CD4-positive, CD25-positive, alpha-beta regulatory T cell (primary cell): ENCODE measurements at regions not wholly inside any gene's neighbourhood (a gene's known extent, or its start where the extent isn't known, plus 50 kb on each side); places are given as distances from the start of the nearest gene placed in this dataset.

Experiments used
- ATAC-seq, 2 donors: fragments of 150-1000 bp; cut with Tn5 transposase; one replicate each; pipeline ENCODE4 v1.10.0; 2021; ENCODE audit warnings: low read depth in 2 of 2, moderate number of reproducible peaks in 2 of 2, moderate library complexity in 1 of 2
- DNase-seq, 3 donors: peaks; one replicate each; pipeline versions ENCODE4 v3.0.0 to v3.0.0-alpha.2; 2012 to 2022; ENCODE audit warnings: mixed read lengths in 1 of 3
- H3K27ac ChIP-seq: one replicate; pipeline ENCODE4 v1.7.0; 2013; ENCODE audit warnings: mild to moderate bottlenecking, low read length; ENCODE audit not compliant: insufficient read depth, poor library complexity, severe bottlenecking
- H3K27me3 ChIP-seq: one replicate; pipeline ENCODE4 v1.7.0; 2013; ENCODE audit warnings: low read length; ENCODE audit not compliant: control insufficient read depth, insufficient read depth
- H3K36me3 ChIP-seq: one replicate; pipeline ENCODE4 v1.7.0; 2013; ENCODE audit warnings: mild to moderate bottlenecking, low read length, moderate library complexity; ENCODE audit not compliant: control insufficient read depth, insufficient read depth
- H3K4me1 ChIP-seq: 2 replicates; pipeline ENCODE4 v1.7.0; 2013; ENCODE audit warnings: mild to moderate bottlenecking, low read length; ENCODE audit not compliant: insufficient read depth, control insufficient read depth, poor library complexity, severe bottlenecking
- H3K4me3 ChIP-seq: one replicate; pipeline ENCODE4 v1.7.0; 2013; ENCODE audit warnings: low read depth, mild to moderate bottlenecking, low read length, moderate library complexity
- H3K9me3 ChIP-seq, 2 experiments: 1 replicate in 1 of 2; 2 replicates in 1 of 2; pipeline ENCODE4 v1.7.0; 2013; ENCODE audit warnings: low read length in 2 of 2, mild to moderate bottlenecking in 1 of 2, moderate library complexity in 1 of 2; ENCODE audit not compliant: control insufficient read depth in 2 of 2
- H3K27ac Mint-ChIP-seq, 3 donors: one replicate each; pipeline ENCODE4 v1.8.0; 2020 to 2022; ENCODE audit warnings: mild to moderate bottlenecking in 3 of 3, mixed read lengths in 3 of 3, moderate library complexity in 2 of 3
- H3K27me3 Mint-ChIP-seq: one replicate; pipeline ENCODE4 v1.8.0; 2022; ENCODE audit warnings: mild to moderate bottlenecking, mixed read lengths
- H3K36me3 Mint-ChIP-seq: one replicate; pipeline ENCODE4 v1.8.0; 2020; ENCODE audit warnings: mixed read lengths
- H3K4me1 Mint-ChIP-seq, 4 donors: one replicate each; pipeline ENCODE4 v1.8.0; 2020 to 2022; ENCODE audit warnings: mixed read lengths in 4 of 4, mild to moderate bottlenecking in 1 of 4
- H3K4me3 Mint-ChIP-seq, 4 donors: one replicate each; pipeline ENCODE4 v1.8.0; 2020 to 2022; ENCODE audit warnings: mild to moderate bottlenecking in 4 of 4, mixed read lengths in 4 of 4, moderate library complexity in 3 of 4
- H3K9me3 Mint-ChIP-seq, 7 donors: one replicate each; pipeline ENCODE4 v1.8.0; 2020 to 2022; ENCODE audit warnings: mixed read lengths in 7 of 7, mild to moderate bottlenecking in 3 of 7, moderate library complexity in 2 of 7

DNA sequence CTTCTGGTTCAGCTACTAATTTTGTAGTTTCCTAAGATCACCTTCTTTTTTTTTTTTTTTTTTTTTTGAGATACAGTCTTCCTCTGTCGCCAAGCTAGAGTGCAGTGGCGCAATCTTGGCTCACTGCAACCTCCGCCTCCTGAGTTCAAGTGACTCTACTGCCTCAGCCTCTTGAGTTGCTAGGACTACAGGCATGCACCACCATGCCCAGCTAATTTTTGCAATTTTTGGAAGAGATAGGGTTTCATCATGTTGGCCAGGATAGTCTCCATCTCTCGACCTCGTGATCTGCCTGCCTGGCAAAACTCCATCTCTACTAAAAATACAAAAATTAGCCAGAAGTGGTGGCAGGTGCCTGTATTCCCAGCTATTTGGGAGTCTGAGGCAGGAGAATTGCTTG is 301.5 kb upstream of the TFPI start:
- H3K36me3 Mint-ChIP-seq: no peaks in the 10 kb centered on the region
- no peaks in the 10 kb centered on the region for H3K9me3 ChIP-seq
- no peak for ATAC-seq
- no peak overlapping the region for H3K4me3 Mint-ChIP-seq
- no peak overlapping the region for H3K27ac ChIP-seq
- H3K27me3 Mint-ChIP-seq: no peaks in the 10 kb centered on the region
- DNase-seq: no peak
- H3K36me3 ChIP-seq: no peaks in the 10 kb centered on the region
- no peaks in the 10 kb centered on the region for H3K27me3 ChIP-seq
- no peak overlapping the region for H3K27ac Mint-ChIP-seq
- peaks cover 0 to 12% (median 0%) of the 10 kb centered on the region in 7 donors for H3K9me3 Mint-ChIP-seq
- no peaks in the 10 kb centered on the region for H3K4me1 ChIP-seq
- H3K4me3 ChIP-seq: no peak overlapping the region
- H3K4me1 Mint-ChIP-seq: no peaks in the 10 kb centered on the region

DNA sequence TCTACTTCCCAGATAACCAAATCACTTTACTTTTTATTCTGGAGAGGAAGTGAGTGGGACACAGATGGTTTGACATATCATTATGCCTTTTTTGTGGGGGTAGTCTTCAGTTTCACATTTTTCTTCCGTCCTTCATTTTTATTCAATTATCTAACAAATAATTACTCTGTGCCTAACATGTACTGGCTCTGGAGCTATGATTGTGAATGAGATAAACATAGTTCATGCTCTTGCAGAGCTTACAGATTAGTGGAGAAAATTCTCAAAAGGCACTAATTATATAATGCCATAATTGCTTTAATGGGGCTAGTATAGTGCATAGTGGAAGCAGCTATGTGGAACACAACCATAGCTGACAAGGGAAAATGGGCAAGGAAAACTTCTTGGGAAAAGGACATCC is 303.6 kb upstream of the TFPI start:
- DNase-seq (no peak), ATAC-seq (no peak)
- peaks cover 0 to 11% (median 0%) of the 10 kb centered on the region in 7 donors for H3K9me3 Mint-ChIP-seq
- H3K27me3 ChIP-seq: no peaks in the 10 kb centered on the region
- no peaks in the 10 kb centered on the region for H3K4me1 Mint-ChIP-seq
- no peaks in the 10 kb centered on the region for H3K4me1 ChIP-seq
- H3K27ac ChIP-seq: no peak overlapping the region
- H3K4me3 ChIP-seq: no peak overlapping the region
- H3K9me3 ChIP-seq: no peaks in the 10 kb centered on the region
- H3K36me3 ChIP-seq: no peaks in the 10 kb centered on the region
- H3K27me3 Mint-ChIP-seq: no peaks in the 10 kb centered on the region
- no peak overlapping the region for H3K27ac Mint-ChIP-seq
- no peak overlapping the region for H3K4me3 Mint-ChIP-seq
- no peaks in the 10 kb centered on the region for H3K36me3 Mint-ChIP-seq

DNA sequence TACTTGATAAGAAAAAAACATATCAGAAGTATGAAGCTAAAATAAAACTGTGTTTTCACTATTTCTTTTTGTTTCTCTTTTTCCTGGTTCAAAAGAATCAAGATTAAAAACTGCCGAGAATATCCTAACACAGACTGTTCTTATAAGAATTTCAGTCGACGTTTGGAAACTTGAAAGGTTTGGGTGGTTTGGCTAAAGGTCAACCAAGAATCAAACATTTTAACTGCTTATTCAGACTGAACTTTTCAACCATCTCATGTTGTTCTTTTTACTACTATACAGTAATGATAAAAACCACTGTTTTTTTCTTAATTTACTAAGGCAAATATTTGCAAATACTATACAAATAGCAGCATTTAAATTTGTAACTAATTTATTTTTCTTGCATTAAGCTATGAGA is 308.5 kb upstream of the TFPI start:
- Mint-ChIP-seq H3K27ac (no peak overlapping the region), H3K4me3 (no peak overlapping the region), H3K9me3 (peaks cover 0 to 15% (median 2%) of the 10 kb centered on the region in 7 donors), H3K4me1 (no peaks in the 10 kb centered on the region), H3K27me3 (no peaks in the 10 kb centered on the region), H3K36me3 (no peaks in the 10 kb centered on the region)
- no peak for ATAC-seq
- no peaks in the 10 kb centered on the region for H3K27me3 ChIP-seq
- no peaks in the 10 kb centered on the region for H3K36me3 ChIP-seq
- no peaks in the 10 kb centered on the region for H3K9me3 ChIP-seq
- H3K4me3 ChIP-seq: no peak overlapping the region
- H3K4me1 ChIP-seq: no peaks in the 10 kb centered on the region
- no peak overlapping the region for H3K27ac ChIP-seq
- DNase-seq: no peak

DNA sequence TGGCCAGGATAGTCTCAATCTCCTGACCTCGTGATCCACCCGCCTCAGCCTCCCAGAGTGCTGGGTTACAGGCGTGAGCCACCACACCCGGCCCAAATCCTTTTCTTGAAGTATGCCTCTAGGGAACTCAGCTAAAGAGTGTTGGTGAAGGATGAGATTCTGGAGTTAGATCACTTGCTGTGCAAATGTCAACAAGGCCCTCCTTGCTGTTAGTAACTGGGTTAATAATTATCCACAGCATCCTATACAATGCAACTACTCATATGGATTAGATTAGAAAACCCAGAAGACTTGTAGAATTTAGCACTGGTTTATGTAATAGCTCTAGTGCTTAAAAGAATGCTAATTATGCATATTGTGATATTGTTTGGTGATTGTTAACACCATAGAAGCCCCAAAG is 310.8 kb upstream of the TFPI start:
- Histone ChIP-seq H3K27ac (no peak overlapping the region), H3K36me3 (no peaks in the 10 kb centered on the region), H3K4me3 (no peak overlapping the region), H3K4me1 (no peaks in the 10 kb centered on the region), H3K9me3 (no peaks in the 10 kb centered on the region), H3K27me3 (no peaks in the 10 kb centered on the region)
- Mint-ChIP-seq H3K27me3 (peaks cover 4% of the 10 kb centered on the region), H3K27ac (no peak overlapping the region), H3K36me3 (no peaks in the 10 kb centered on the region), H3K9me3 (peaks cover 0 to 26% (median 9%) of the 10 kb centered on the region in 7 donors), H3K4me3 (no peak overlapping the region), H3K4me1 (peaks cover 0 to 2% (median 0%) of the 10 kb centered on the region in 4 donors)
- DNase-seq (no peak), ATAC-seq (no peak)

DNA sequence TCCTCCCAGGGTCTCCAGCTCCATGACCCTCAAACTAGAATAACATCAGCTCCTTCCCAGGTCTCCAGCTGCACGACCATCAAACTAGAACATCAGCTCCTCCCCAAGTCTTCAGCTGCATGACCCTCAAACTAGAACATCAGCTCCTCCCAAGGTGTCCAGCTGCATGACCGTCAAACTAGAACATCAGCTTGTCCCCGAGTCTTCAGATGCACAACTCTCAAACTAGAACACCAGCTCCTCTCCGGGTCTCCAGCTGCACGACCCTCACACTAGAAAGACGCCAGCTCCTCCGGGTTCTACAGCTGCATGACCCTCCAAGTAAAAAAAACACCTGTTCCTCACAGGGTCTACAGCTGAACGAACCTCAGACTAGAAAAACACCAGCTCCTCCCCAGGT is 312.9 kb upstream of the TFPI start:
- no peaks in the 10 kb centered on the region for H3K36me3 ChIP-seq
- H3K36me3 Mint-ChIP-seq: no peaks in the 10 kb centered on the region
- H3K4me3 Mint-ChIP-seq: peak overlapping the region in 1 of 4 donors; percentile 28
- no peaks in the 10 kb centered on the region for H3K27me3 ChIP-seq
- peaks cover 0 to 2% (median 0%) of the 10 kb centered on the region in 4 donors for H3K4me1 Mint-ChIP-seq
- no peaks in the 10 kb centered on the region for H3K9me3 ChIP-seq
- H3K4me1 ChIP-seq: no peaks in the 10 kb centered on the region
- no peak overlapping the region for H3K4me3 ChIP-seq
- no peak overlapping the region for H3K27ac ChIP-seq
- ATAC-seq: no peak
- peaks cover 0 to 26% (median 13%) of the 10 kb centered on the region in 7 donors for H3K9me3 Mint-ChIP-seq
- DNase-seq: no peak
- no peak overlapping the region for H3K27ac Mint-ChIP-seq
- H3K27me3 Mint-ChIP-seq: peaks cover 4% of the 10 kb centered on the region

DNA sequence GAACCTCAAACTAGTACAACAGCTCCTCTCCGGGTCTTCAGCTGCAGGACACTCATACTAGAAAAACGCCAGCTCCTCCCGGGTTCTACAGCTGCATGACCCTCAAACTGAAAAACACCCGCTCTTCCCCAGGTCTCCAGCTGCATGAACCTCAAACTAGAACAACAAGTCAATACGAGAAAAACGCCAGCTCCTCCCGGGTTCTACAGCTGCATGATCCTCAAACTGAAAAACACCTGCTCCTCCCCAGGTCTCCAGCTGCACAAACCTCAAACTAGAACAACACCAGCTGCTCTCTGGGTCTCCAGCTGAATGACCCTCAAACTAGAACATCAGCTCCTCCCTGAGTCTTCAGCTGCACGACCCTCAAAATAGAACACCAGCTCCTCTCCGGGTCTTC is 315.0 kb upstream of the TFPI start:
- peaks cover 0 to 2% (median 0%) of the 10 kb centered on the region in 4 donors for H3K4me1 Mint-ChIP-seq
- Histone ChIP-seq H3K27me3 (no peaks in the 10 kb centered on the region), H3K36me3 (no peaks in the 10 kb centered on the region), H3K27ac (no peak overlapping the region), H3K4me3 (no peak overlapping the region), H3K9me3 (no peaks in the 10 kb centered on the region), H3K4me1 (no peaks in the 10 kb centered on the region)
- H3K27ac Mint-ChIP-seq: no peak overlapping the region
- peaks cover 2 to 26% (median 13%) of the 10 kb centered on the region in 7 donors for H3K9me3 Mint-ChIP-seq
- no peak for ATAC-seq
- H3K27me3 Mint-ChIP-seq: peaks cover 4% of the 10 kb centered on the region
- no peak for DNase-seq
- H3K4me3 Mint-ChIP-seq: no peak overlapping the region
- no peaks in the 10 kb centered on the region for H3K36me3 Mint-ChIP-seq

DNA sequence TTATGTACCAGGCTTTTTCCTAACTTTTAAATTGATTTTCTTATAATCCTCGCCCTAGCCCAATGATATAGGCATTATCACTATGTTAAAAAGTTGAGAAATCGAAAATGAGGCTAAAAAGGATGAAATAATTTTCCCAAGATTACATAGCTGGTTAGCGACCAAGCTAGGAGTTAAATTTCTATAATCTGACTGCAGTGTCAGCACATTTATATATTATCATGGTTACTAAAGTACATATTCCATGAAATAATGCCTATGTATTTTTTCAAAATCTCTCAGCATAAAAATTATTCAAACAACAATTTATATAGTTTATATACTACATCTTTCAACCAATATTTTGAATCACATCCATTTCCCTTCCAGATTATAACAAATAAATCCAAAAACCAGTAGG is 317.3 kb upstream of the TFPI start:
- H3K27ac Mint-ChIP-seq: no peak overlapping the region
- no peaks in the 10 kb centered on the region for H3K36me3 Mint-ChIP-seq
- no peaks in the 10 kb centered on the region for H3K36me3 ChIP-seq
- H3K27me3 ChIP-seq: no peaks in the 10 kb centered on the region
- no peaks in the 10 kb centered on the region for H3K4me1 ChIP-seq
- DNase-seq (no peak), ATAC-seq (no peak)
- H3K9me3 Mint-ChIP-seq: peaks cover 2 to 26% (median 13%) of the 10 kb centered on the region in 7 donors
- no peak overlapping the region for H3K4me3 Mint-ChIP-seq
- peaks cover 4% of the 10 kb centered on the region for H3K27me3 Mint-ChIP-seq
- peaks cover 0 to 2% (median 0%) of the 10 kb centered on the region in 4 donors for H3K4me1 Mint-ChIP-seq
- H3K27ac ChIP-seq: no peak overlapping the region
- H3K9me3 ChIP-seq: no peaks in the 10 kb centered on the region
- no peak overlapping the region for H3K4me3 ChIP-seq

DNA sequence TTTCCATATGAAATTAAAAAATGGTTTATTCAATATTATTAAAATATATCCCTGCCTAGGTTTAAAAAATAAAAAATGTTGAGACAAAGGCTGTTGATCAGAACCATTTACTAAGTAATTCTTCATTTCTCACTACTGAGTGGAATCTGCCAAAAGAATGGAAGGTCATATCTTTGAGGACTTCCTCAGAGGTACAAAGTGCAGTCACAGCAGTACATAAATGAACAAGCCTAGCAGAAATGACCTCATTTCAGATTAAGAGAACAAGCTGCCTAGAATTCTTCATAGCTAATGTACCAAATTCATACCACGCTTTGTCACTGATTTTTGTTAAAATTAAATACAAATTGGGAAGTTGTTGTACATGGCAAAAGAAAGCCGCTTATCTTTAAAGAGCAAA is 318.9 kb upstream of the TFPI start:
- Histone ChIP-seq H3K9me3 (no peaks in the 10 kb centered on the region), H3K27ac (no peak overlapping the region), H3K36me3 (no peaks in the 10 kb centered on the region), H3K4me3 (no peak overlapping the region), H3K27me3 (no peaks in the 10 kb centered on the region), H3K4me1 (no peaks in the 10 kb centered on the region)
- ATAC-seq: no peak
- peaks cover 0 to 2% (median 0%) of the 10 kb centered on the region in 4 donors for H3K4me1 Mint-ChIP-seq
- no peak overlapping the region for H3K27ac Mint-ChIP-seq
- H3K36me3 Mint-ChIP-seq: no peaks in the 10 kb centered on the region
- DNase-seq: no peak
- H3K4me3 Mint-ChIP-seq: no peak overlapping the region
- peaks cover 4% of the 10 kb centered on the region for H3K27me3 Mint-ChIP-seq
- H3K9me3 Mint-ChIP-seq: peaks cover 2 to 15% (median 8%) of the 10 kb centered on the region in 7 donors
